Loucy (cell line): ENCODE measurements at regions not wholly inside any gene's neighbourhood (a gene's known extent, or its start where the extent isn't known, plus 50 kb on each side); places are given as distances from the start of the nearest gene placed in this dataset.

ENCODE experiments used
- EZH2phosphoT487 ChIP-seq: fragments of 200-600 bp; IDR thresholded peaks from 2 replicates; pipeline ENCODE4 v1.6.1; 2018; ENCODE audit warnings: antibody characterized with exemption, mild to moderate bottlenecking, moderate library complexity, borderline replicate concordance
- TF ChIP-seq, protein P1 (sequence below): fragments of 200-600 bp; sonication (generic); conservative IDR thresholded peaks from 2 replicates; pipeline ENCODE4 v1.5.1; 2014; ENCODE audit warnings: mild to moderate bottlenecking, antibody characterized with exemption, low read length

DNA sequence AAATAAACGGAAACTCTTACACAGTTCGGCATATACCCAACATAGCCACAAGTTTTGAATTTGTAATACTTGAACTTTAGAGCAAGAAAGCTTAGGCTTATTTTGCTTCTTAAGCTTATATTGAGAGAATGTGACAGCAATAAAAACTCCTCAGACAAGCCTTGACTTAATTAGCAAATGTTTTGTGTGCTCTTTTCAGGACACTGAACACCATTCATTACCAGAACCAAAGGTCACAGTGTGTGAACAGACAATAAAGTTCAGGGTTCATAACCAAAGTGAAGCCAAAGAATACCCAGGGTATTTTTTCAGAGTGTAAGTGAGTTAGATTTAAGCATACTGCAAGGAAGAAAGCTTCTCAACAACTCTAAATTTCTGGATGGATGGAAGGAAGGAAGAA, 605.8 kb downstream of the METTL4 start:
- TF ChIP-seq, protein P1, sequence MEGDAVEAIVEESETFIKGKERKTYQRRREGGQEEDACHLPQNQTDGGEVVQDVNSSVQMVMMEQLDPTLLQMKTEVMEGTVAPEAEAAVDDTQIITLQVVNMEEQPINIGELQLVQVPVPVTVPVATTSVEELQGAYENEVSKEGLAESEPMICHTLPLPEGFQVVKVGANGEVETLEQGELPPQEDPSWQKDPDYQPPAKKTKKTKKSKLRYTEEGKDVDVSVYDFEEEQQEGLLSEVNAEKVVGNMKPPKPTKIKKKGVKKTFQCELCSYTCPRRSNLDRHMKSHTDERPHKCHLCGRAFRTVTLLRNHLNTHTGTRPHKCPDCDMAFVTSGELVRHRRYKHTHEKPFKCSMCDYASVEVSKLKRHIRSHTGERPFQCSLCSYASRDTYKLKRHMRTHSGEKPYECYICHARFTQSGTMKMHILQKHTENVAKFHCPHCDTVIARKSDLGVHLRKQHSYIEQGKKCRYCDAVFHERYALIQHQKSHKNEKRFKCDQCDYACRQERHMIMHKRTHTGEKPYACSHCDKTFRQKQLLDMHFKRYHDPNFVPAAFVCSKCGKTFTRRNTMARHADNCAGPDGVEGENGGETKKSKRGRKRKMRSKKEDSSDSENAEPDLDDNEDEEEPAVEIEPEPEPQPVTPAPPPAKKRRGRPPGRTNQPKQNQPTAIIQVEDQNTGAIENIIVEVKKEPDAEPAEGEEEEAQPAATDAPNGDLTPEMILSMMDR = no peak
- TF ChIP-seq EZH2phosphoT487 = no peak
